Breast epithelium (tissue), 4 donors: ENCODE measurements at regions not wholly inside any gene's neighbourhood (a gene's known extent, or its start where the extent isn't known, plus 50 kb on each side); places are given as distances from the start of the nearest gene placed in this dataset.

ENCODE experiments used
- DNase-seq, 2 donors: peaks; one replicate each; pipeline ENCODE4 v3.0.0-alpha.2; 2019; ENCODE audit warnings: low spot score in 2 of 2
- H3K27ac ChIP-seq, 2 donors: fragments of 200-600 bp; sonication (generic) in 1 of 2; one replicate each; pipeline ENCODE4 v1.5.1; 2016 to 2019; ENCODE audit warnings: mild to moderate bottlenecking in 1 of 2
- H3K27me3 ChIP-seq, 2 donors: fragments of 200-600 bp; sonication (generic) in 1 of 2; one replicate each; pipeline versions ENCODE4 v1.5.1 to v1.6.0; 2017 to 2019; ENCODE audit warnings: control low read depth in 1 of 2, mild to moderate bottlenecking in 1 of 2
- H3K36me3 ChIP-seq: fragments of 200-600 bp; one replicate; pipeline ENCODE4 v1.5.1; 2019
- H3K4me1 ChIP-seq, 2 donors: fragments of 200-600 bp; sonication (generic); one replicate each; pipeline ENCODE4 v1.5.1; 2016 to 2019; ENCODE audit warnings: control low read depth in 1 of 2
- H3K4me3 ChIP-seq, 3 donors: fragments of 200-600 bp; sonication (generic); 1 replicate in 2 of 3; 2 replicates in 1 of 3; pipeline ENCODE4 v1.5.1; 2016 to 2019; ENCODE audit warnings: mild to moderate bottlenecking in 3 of 3, moderate library complexity in 2 of 3
- H3K9me3 ChIP-seq, 2 donors: fragments of 200-600 bp; sonication (generic) in 1 of 2; one replicate each; pipeline ENCODE4 v1.5.1; 2016 to 2019; ENCODE audit warnings: control low read depth in 1 of 2
- POLR2A ChIP-seq: fragments of 450-650 bp; IDR thresholded peaks from one replicate; pipeline ENCODE4 v1.6.1; 2016; ENCODE audit warnings: antibody characterized with exemption, mild to moderate bottlenecking, moderate library complexity
- POLR2AphosphoS5 ChIP-seq, 3 donors: sonication (generic); formaldehyde crosslinking; IDR thresholded peaks; one replicate each; pipeline ENCODE4 v1.6.1; 2017; ENCODE audit warnings: antibody characterized with exemption in 3 of 3
- intact Hi-C: fragments of 100-400 bp; cut with DNase I; formaldehyde crosslinking; loops from one replicate; pipeline ENCODE4 v1.15.1; 2023; ENCODE audit warnings: low total_unique reads
- TF ChIP-seq, protein P1 (sequence below), 3 donors: fragments of 450-650 bp; IDR thresholded peaks; one replicate each; pipeline ENCODE4 v1.5.1; 2016 to 2017; ENCODE audit warnings: antibody characterized with exemption in 3 of 3, mild to moderate bottlenecking in 3 of 3, moderate library complexity in 3 of 3

GRCh38 chr12:38056701-38057689 lies 259.6 kb upstream of the ALG10B start:
- H3K36me3 ChIP-seq: no peaks in the 10 kb centered on the region
- H3K4me3 ChIP-seq: no peak overlapping the region
- H3K4me1 ChIP-seq: no peaks in the 10 kb centered on the region
- intact Hi-C loops: no loop called here
- TF ChIP-seq POLR2A (no peak), POLR2AphosphoS5 (IDR thresholded peaks at IDR 0.05) (no peak)
- TF ChIP-seq, protein P1, sequence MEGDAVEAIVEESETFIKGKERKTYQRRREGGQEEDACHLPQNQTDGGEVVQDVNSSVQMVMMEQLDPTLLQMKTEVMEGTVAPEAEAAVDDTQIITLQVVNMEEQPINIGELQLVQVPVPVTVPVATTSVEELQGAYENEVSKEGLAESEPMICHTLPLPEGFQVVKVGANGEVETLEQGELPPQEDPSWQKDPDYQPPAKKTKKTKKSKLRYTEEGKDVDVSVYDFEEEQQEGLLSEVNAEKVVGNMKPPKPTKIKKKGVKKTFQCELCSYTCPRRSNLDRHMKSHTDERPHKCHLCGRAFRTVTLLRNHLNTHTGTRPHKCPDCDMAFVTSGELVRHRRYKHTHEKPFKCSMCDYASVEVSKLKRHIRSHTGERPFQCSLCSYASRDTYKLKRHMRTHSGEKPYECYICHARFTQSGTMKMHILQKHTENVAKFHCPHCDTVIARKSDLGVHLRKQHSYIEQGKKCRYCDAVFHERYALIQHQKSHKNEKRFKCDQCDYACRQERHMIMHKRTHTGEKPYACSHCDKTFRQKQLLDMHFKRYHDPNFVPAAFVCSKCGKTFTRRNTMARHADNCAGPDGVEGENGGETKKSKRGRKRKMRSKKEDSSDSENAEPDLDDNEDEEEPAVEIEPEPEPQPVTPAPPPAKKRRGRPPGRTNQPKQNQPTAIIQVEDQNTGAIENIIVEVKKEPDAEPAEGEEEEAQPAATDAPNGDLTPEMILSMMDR (IDR thresholded peaks at IDR 0.05): no peak
- no peaks in the 10 kb centered on the region for H3K27me3 ChIP-seq
- DNase-seq: no peak
- H3K27ac ChIP-seq: no peak overlapping the region
- H3K9me3 ChIP-seq: peaks cover 5 to 40% of the 10 kb centered on the region in 2 donors

DNA sequence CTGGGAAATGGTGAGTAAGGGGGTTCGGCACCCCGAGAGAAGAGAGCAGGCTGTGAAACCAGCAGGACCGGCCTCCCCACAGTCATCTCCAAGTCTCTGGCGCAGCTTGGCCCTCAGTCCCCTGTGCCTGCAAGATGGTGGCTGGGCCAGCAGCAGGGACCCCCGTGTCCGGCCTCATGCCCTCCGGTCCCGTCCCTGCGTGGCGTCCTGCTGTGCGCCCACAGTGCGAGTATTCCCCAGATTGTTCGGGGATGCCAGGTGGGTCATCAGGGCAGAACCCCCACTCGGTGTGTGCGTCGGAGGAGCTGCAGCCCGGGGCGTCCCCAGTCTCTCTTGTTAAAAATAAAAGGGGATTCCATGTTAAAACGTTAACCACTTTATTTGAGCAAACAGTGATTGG lies 216.9 kb upstream of the ALG10B start:
- Histone ChIP-seq H3K4me3 (no peak overlapping the region), H3K36me3 (no peaks in the 10 kb centered on the region), H3K27ac (no peak overlapping the region), H3K27me3 (no peaks in the 10 kb centered on the region), H3K9me3 (peaks cover 0 to 10% of the 10 kb centered on the region in 2 donors), H3K4me1 (no peaks in the 10 kb centered on the region)
- intact Hi-C loops: no loop called here
- DNase-seq: no peak
- no peak for TF ChIP-seq POLR2AphosphoS5 (IDR thresholded peaks at IDR 0.05)
- TF ChIP-seq, protein P1 (IDR thresholded peaks at IDR 0.05): no peak
- no peak for TF ChIP-seq POLR2A

DNA sequence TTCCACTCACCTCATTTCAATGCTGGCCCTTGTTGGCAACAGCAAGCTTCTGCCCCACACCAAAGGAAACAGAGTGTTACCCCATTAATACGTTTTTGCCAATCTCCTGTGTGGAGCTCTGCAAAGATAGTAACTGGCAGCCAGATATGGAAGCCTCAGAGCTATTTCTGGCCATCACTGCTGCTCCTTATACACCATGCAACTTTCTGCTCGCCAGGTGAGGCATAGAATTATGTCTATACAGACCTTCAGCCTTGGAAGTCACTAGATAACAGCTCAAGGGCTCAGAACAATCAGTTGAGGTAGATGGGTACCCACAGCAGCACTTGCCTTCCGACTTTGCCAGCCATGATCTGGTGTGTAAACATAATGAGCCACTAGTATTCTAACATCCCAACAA lies 214.8 kb upstream of the ALG10B start:
- TF ChIP-seq POLR2AphosphoS5 (IDR thresholded peaks at IDR 0.05) (no peak), POLR2A (no peak)
- TF ChIP-seq, protein P1 (IDR thresholded peaks at IDR 0.05): no peak
- peaks cover 0 to 10% of the 10 kb centered on the region in 2 donors for H3K9me3 ChIP-seq
- no peaks in the 10 kb centered on the region for H3K36me3 ChIP-seq
- no peaks in the 10 kb centered on the region for H3K27me3 ChIP-seq
- DNase-seq: no peak
- no peaks in the 10 kb centered on the region for H3K4me1 ChIP-seq
- intact Hi-C loops: loop anchor here (1.0 kb wide), 1 partner anchor 13 kb away; no protein-coding TSS in a partner anchor
- no peak overlapping the region for H3K27ac ChIP-seq
- H3K4me3 ChIP-seq: no peak overlapping the region

DNA sequence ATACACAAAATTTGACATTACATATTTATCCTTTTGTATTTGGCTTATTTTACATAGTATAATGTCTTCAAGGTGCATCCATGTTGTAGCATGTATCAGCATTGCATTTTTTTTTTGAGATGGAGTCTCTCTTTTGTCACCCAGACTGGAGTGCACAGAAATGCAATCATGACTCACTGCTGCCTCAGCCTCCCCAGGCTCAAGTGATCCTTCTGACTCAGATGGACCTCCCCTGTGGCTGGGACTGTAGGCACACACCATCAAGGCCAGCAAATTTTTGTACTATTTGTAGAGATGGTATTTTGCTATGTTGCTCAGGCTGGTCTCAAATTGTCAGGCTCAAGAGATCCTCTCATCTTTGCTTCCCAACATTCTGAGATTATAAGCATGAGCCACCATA lies 214.4 kb upstream of the ALG10B start:
- TF ChIP-seq, protein P1 (IDR thresholded peaks at IDR 0.05): no peak
- TF ChIP-seq POLR2AphosphoS5 (IDR thresholded peaks at IDR 0.05): no peak
- no peak for TF ChIP-seq POLR2A
- Histone ChIP-seq H3K36me3 (no peaks in the 10 kb centered on the region), H3K9me3 (peaks cover 0 to 10% of the 10 kb centered on the region in 2 donors), H3K27ac (no peak overlapping the region), H3K4me1 (no peaks in the 10 kb centered on the region), H3K4me3 (no peak overlapping the region), H3K27me3 (no peaks in the 10 kb centered on the region)
- intact Hi-C loops: loop anchor here (1.0 kb wide), 1 partner anchor 12 kb away; no protein-coding TSS in a partner anchor
- DNase-seq: no peak

- H3K27ac ChIP-seq: no peak overlapping the region
- TF ChIP-seq POLR2A: no peak
- TF ChIP-seq, protein P1 (IDR thresholded peaks at IDR 0.05): no peak
- no peak for TF ChIP-seq POLR2AphosphoS5 (IDR thresholded peaks at IDR 0.05)
- no peaks in the 10 kb centered on the region for H3K4me1 ChIP-seq
- H3K36me3 ChIP-seq: no peaks in the 10 kb centered on the region
- no peaks in the 10 kb centered on the region for H3K9me3 ChIP-seq
- H3K27me3 ChIP-seq: no peaks in the 10 kb centered on the region
- H3K4me3 ChIP-seq: no peak overlapping the region
- intact Hi-C loops: no loop called here
- no peak for DNase-seq
Measured at GRCh38 chr12:38110026-38110699, 206.4 kb upstream of the ALG10B start.
